Activated CD8-positive, alpha-beta T cell treated with anti-CD3 and anti-CD28 coated beads for 36 hours (primary cell): ENCODE measurements at regions not wholly inside any gene's neighbourhood (a gene's known extent, or its start where the extent isn't known, plus 50 kb on each side); places are given as distances from the start of the nearest gene placed in this dataset.

ENCODE experiments used
- ATAC-seq: fragments of 200-7000 bp; cut with Tn5 transposase; one replicate; pipeline ENCODE4 v1.10.0; 2021; ENCODE audit warnings: mild to moderate bottlenecking, moderate library complexity
- CTCF ChIA-PET: fragments of 350-600 bp; sonication (Branson Sonifier 250); formaldehyde crosslinking; loops from one replicate; lab custom pipeline; 2021; ENCODE audit warnings: antibody characterized with exemption; lab: Charles Lee
- POLR2A ChIA-PET: fragments of 350-600 bp; sonication (Branson Sonifier 250); formaldehyde crosslinking; loops from one replicate; lab custom pipeline; 2021; ENCODE audit warnings: antibody characterized with exemption; lab: Charles Lee
- DNase-seq: peaks from one replicate; pipeline ENCODE4 v3.0.0-alpha.2; 2020
- H3K27ac Mint-ChIP-seq: one replicate; pipeline ENCODE4 v1.8.0; 2021; ENCODE audit warnings: mild to moderate bottlenecking, mixed read lengths
- H3K27me3 Mint-ChIP-seq: one replicate; pipeline ENCODE4 v1.8.0; 2021; ENCODE audit warnings: mixed read lengths
- H3K36me3 Mint-ChIP-seq: one replicate; pipeline ENCODE4 v1.8.0; 2021; ENCODE audit warnings: low read depth, mixed read lengths
- H3K4me1 Mint-ChIP-seq: one replicate; pipeline ENCODE4 v1.8.0; 2021; ENCODE audit warnings: low read depth, mixed read lengths
- H3K4me3 Mint-ChIP-seq: one replicate; pipeline ENCODE4 v1.8.0; 2021; ENCODE audit warnings: mild to moderate bottlenecking, moderate library complexity, mixed read lengths
- H3K9me3 Mint-ChIP-seq: one replicate; pipeline ENCODE4 v1.8.0; 2021; ENCODE audit warnings: mixed read lengths
- CTCF ChIP-seq: fragments of 200-600 bp; IDR thresholded peaks from one replicate; pipeline ENCODE4 v1.8.0; 2022; ENCODE audit warnings: antibody characterized with exemption, mild to moderate bottlenecking
- intact Hi-C: fragments of 100-400 bp; cut with micrococcal nuclease; formaldehyde crosslinking; loops from one replicate; pipeline ENCODE4 v1.10.0; 2022

- ATAC-seq (no peak), DNase-seq (no peak)
- Mint-ChIP-seq H3K4me1 (peaks cover 5% of the 10 kb centered on the region), H3K27ac (no peak overlapping the region), H3K4me3 (no peak overlapping the region), H3K9me3 (no peaks in the 10 kb centered on the region), H3K27me3 (peaks cover 5% of the 10 kb centered on the region), H3K36me3 (no peaks in the 10 kb centered on the region)
- no peak for TF ChIP-seq CTCF
- ChIA-PET POLR2A (no interaction called here), CTCF (no interaction called here)
- intact Hi-C loops, result no loop called here
Measured at GRCh38 chr15:69603369-69604071, 150.9 kb downstream of the RPLP1 start.

GRCh38 chr15:69604072-69604411 lies 151.4 kb downstream of the RPLP1 start:
- peaks cover 6% of the 10 kb centered on the region for H3K4me1 Mint-ChIP-seq
- H3K9me3 Mint-ChIP-seq, result no peaks in the 10 kb centered on the region
- ChIA-PET CTCF (no interaction called here), POLR2A (no interaction called here)
- no peak for DNase-seq
- no peak for TF ChIP-seq CTCF
- no peaks in the 10 kb centered on the region for H3K36me3 Mint-ChIP-seq
- intact Hi-C loops, result no loop called here
- no peak for ATAC-seq
- no peak overlapping the region for H3K27ac Mint-ChIP-seq
- peaks cover 2% of the 10 kb centered on the region for H3K27me3 Mint-ChIP-seq
- H3K4me3 Mint-ChIP-seq, result no peak overlapping the region

GRCh38 chr15:69606144-69606543 lies 153.5 kb downstream of the RPLP1 start:
- Mint-ChIP-seq H3K9me3 (no peaks in the 10 kb centered on the region), H3K4me1 (peaks cover 7% of the 10 kb centered on the region), H3K4me3 (no peak overlapping the region), H3K27ac (no peak overlapping the region), H3K27me3 (peaks cover 2% of the 10 kb centered on the region), H3K36me3 (no peaks in the 10 kb centered on the region)
- POLR2A ChIA-PET, result no interaction called here
- intact Hi-C loops, result no loop called here
- CTCF ChIA-PET, result no interaction called here
- ATAC-seq, result no peak
- TF ChIP-seq CTCF, result no peak
- no peak for DNase-seq

GRCh38 chr15:69606921-69607500 lies 154.4 kb downstream of the RPLP1 start:
- H3K4me1 Mint-ChIP-seq, result peaks cover 7% of the 10 kb centered on the region
- H3K36me3 Mint-ChIP-seq, result no peaks in the 10 kb centered on the region
- intact Hi-C loops, result no loop called here
- ATAC-seq (no peak), DNase-seq (no peak)
- POLR2A ChIA-PET, result no interaction called here
- CTCF ChIA-PET, result no interaction called here
- H3K27me3 Mint-ChIP-seq, result peaks cover 2% of the 10 kb centered on the region
- no peak overlapping the region for H3K27ac Mint-ChIP-seq
- H3K4me3 Mint-ChIP-seq, result no peak overlapping the region
- H3K9me3 Mint-ChIP-seq, result no peaks in the 10 kb centered on the region
- TF ChIP-seq CTCF, result no peak

- ATAC-seq, result no peak
- CTCF ChIA-PET, result no interaction called here
- no peaks in the 10 kb centered on the region for H3K36me3 Mint-ChIP-seq
- no peak overlapping the region for H3K27ac Mint-ChIP-seq
- H3K4me3 Mint-ChIP-seq, result no peak overlapping the region
- H3K27me3 Mint-ChIP-seq, result no peaks in the 10 kb centered on the region
- no peaks in the 10 kb centered on the region for H3K9me3 Mint-ChIP-seq
- intact Hi-C loops, result no loop called here
- DNase-seq, result no peak
- peaks cover 7% of the 10 kb centered on the region for H3K4me1 Mint-ChIP-seq
- POLR2A ChIA-PET, result no interaction called here
- TF ChIP-seq CTCF, result no peak
Measured at GRCh38 chr15:69608661-69609060, 156.0 kb downstream of the RPLP1 start.
